GM23338 (cell line): ENCODE measurements at regions not wholly inside any gene's neighbourhood (a gene's known extent, or its start where the extent isn't known, plus 50 kb on each side); places are given as distances from the start of the nearest gene placed in this dataset.

Experiments
- ATAC-seq: fragments of 200-7000 bp; cut with Tn5 transposase; 3 replicates; pipeline ENCODE4 v1.9.1; 2020
- DNase-seq: peaks from one replicate; pipeline ENCODE4 v3.0.0-alpha.2; 2015; ENCODE audit warnings: low spot score
- H2AFZ ChIP-seq: fragments of 200-600 bp; sonication (generic); 2 replicates; pipeline ENCODE4 v1.8.0; 2016; ENCODE audit warnings: antibody characterized with exemption, mild to moderate bottlenecking, moderate library complexity
- H3F3A ChIP-seq: fragments of 200-600 bp; sonication (generic); replicated peaks from 2 replicates; pipeline ENCODE4 v1.8.0; 2017; ENCODE audit warnings: antibody characterized with exemption, mixed run types, low read depth
- H3K27ac ChIP-seq: fragments of 200-600 bp; sonication (generic); 2 replicates; pipeline ENCODE4 v1.6.1; 2016; ENCODE audit warnings: low read depth
- H3K27me3 ChIP-seq: fragments of 200-600 bp; sonication (generic); 2 replicates; pipeline ENCODE4 v1.8.0; 2016; ENCODE audit warnings: mild to moderate bottlenecking, mixed run types, moderate library complexity; ENCODE audit not compliant: insufficient read depth
- H3K36me3 ChIP-seq: fragments of 200-600 bp; sonication (generic); 2 replicates; pipeline ENCODE4 v1.8.0; 2016; ENCODE audit warnings: mild to moderate bottlenecking; ENCODE audit not compliant: insufficient read depth
- H3K4me1 ChIP-seq: fragments of 200-600 bp; sonication (generic); 2 replicates; pipeline ENCODE4 v1.8.0; 2016; ENCODE audit warnings: mild to moderate bottlenecking, moderate library complexity; ENCODE audit not compliant: insufficient read depth
- H3K4me2 ChIP-seq: fragments of 200-600 bp; sonication (generic); 2 replicates; pipeline ENCODE4 v1.7.1; 2017; ENCODE audit warnings: mixed run types
- H3K4me3 ChIP-seq: fragments of 200-600 bp; sonication (generic); 2 replicates; pipeline ENCODE4 v1.6.1; 2016; ENCODE audit warnings: mixed run types
- H3K79me2 ChIP-seq: fragments of 200-600 bp; sonication (generic); replicated peaks from 2 replicates; pipeline ENCODE4 v1.8.0; 2017; ENCODE audit warnings: mild to moderate bottlenecking; ENCODE audit not compliant: insufficient read depth
- H3K9me2 ChIP-seq: fragments of 200-600 bp; sonication (generic); 2 replicates; pipeline ENCODE4 v1.8.0; 2017; ENCODE audit not compliant: insufficient read depth
- H4K20me1 ChIP-seq: fragments of 200-600 bp; sonication (generic); replicated peaks from 2 replicates; pipeline ENCODE4 v1.8.0; 2017; ENCODE audit warnings: mild to moderate bottlenecking; ENCODE audit not compliant: insufficient read depth
- H3K27ac Mint-ChIP-seq: 2 replicates; pipeline ENCODE4 v1.8.0; 2020; ENCODE audit warnings: inconsistent platforms, mild to moderate bottlenecking, moderate library complexity, mixed read lengths
- H3K27me3 Mint-ChIP-seq: 3 replicates; pipeline ENCODE4 v1.8.0; 2022; ENCODE audit warnings: low read depth, mild to moderate bottlenecking, moderate library complexity, mixed read lengths, inconsistent platforms; ENCODE audit not compliant: insufficient read depth, poor library complexity
- H3K36me3 Mint-ChIP-seq: 3 replicates; pipeline ENCODE4 v1.8.0; 2021; ENCODE audit warnings: low read depth, mild to moderate bottlenecking, inconsistent platforms, moderate library complexity, mixed read lengths
- H3K4me1 Mint-ChIP-seq: 3 replicates; pipeline ENCODE4 v1.8.0; 2020; ENCODE audit warnings: mild to moderate bottlenecking, inconsistent platforms, mixed read lengths
- H3K4me3 Mint-ChIP-seq: 3 replicates; pipeline ENCODE4 v1.8.0; 2021; ENCODE audit warnings: moderate library complexity, mild to moderate bottlenecking, inconsistent platforms, mixed read lengths
- H3K9me3 Mint-ChIP-seq: 3 replicates; pipeline ENCODE4 v1.8.0; 2020; ENCODE audit warnings: moderate library complexity, mild to moderate bottlenecking, inconsistent platforms, mixed read lengths
- CREB1 ChIP-seq: fragments of 250-450 bp; sonication (Bioruptor Pico); IDR thresholded peaks from 2 replicates; pipeline ENCODE4 v1.5.0; 2020; ENCODE audit warnings: low read depth, mild to moderate bottlenecking, moderate library complexity
- CTCF ChIP-seq, 2 experiments: fragments of 200-600 bp in 1 of 2; sonication (generic) in 1 of 2; conservative IDR thresholded peaks; 2 replicates each; pipeline versions ENCODE4 v1.5.1 to v1.6.1; 2016 to 2017; ENCODE audit warnings: antibody characterized with exemption in 2 of 2, low read depth in 2 of 2, mild to moderate bottlenecking in 2 of 2, moderate library complexity in 1 of 2
- EZH2 ChIP-seq: fragments of 200-600 bp; sonication (generic); IDR thresholded peaks from one replicate; pipeline ENCODE4 v1.8.0; 2017; ENCODE audit warnings: antibody characterized with exemption, mild to moderate bottlenecking, low read depth; ENCODE audit not compliant: unreplicated experiment
- EZH2phosphoT487 ChIP-seq: fragments of 200-600 bp; sonication (generic); IDR thresholded peaks from one replicate; pipeline ENCODE4 v1.8.1; 2018; ENCODE audit warnings: antibody characterized with exemption; ENCODE audit not compliant: unreplicated experiment
- JUNB ChIP-seq: IDR thresholded peaks from one replicate; pipeline ENCODE4 v1.6.1; 2016; ENCODE audit warnings: antibody characterized with exemption; ENCODE audit not compliant: unreplicated experiment
- NANOG ChIP-seq: IDR thresholded peaks from 2 replicates; pipeline ENCODE4 v1.6.1; 2016; ENCODE audit warnings: antibody characterized with exemption, borderline replicate concordance
- POLR2AphosphoS5 ChIP-seq: IDR thresholded peaks from 2 replicates; pipeline ENCODE4 v1.6.1; 2016; ENCODE audit warnings: antibody characterized with exemption, low read depth
- STAT1 ChIP-seq: IDR thresholded peaks from one replicate; pipeline ENCODE4 v1.6.1; 2016; ENCODE audit warnings: antibody characterized with exemption; ENCODE audit not compliant: unreplicated experiment
- ZNF114 ChIP-seq: fragments of 250-450 bp; sonication (Bioruptor Pico); IDR thresholded peaks from 2 replicates; pipeline ENCODE4 v1.5.0; 2020; ENCODE audit warnings: mild to moderate bottlenecking, moderate library complexity
- ZNF331 ChIP-seq: fragments of 250-450 bp; sonication (Bioruptor Pico); IDR thresholded peaks from 2 replicates; pipeline ENCODE4 v1.5.0; 2020; ENCODE audit warnings: low read depth, mild to moderate bottlenecking, moderate library complexity
- ZNF462 ChIP-seq: fragments of 250-450 bp; sonication (Bioruptor Pico); IDR thresholded peaks from 2 replicates; pipeline ENCODE4 v1.5.0; 2020; ENCODE audit warnings: mild to moderate bottlenecking, moderate library complexity

- H4K20me1 ChIP-seq: no peaks in the 10 kb centered on the region
- H3K4me2 ChIP-seq: no peak overlapping the region
- Mint-ChIP-seq H3K4me3 (no peak overlapping the region), H3K9me3 (peaks cover 100% of the 10 kb centered on the region), H3K27me3 (peaks cover 13% of the 10 kb centered on the region), H3K27ac (no peak overlapping the region), H3K4me1 (no peaks in the 10 kb centered on the region), H3K36me3 (peaks cover 63% of the 10 kb centered on the region)
- no peaks in the 10 kb centered on the region for H3K9me2 ChIP-seq
- no peaks in the 10 kb centered on the region for H3K27me3 ChIP-seq
- H3K4me3 ChIP-seq: no peak overlapping the region
- no peak overlapping the region for H3K27ac ChIP-seq
- TF ChIP-seq POLR2AphosphoS5 (no peak), ZNF462 (CRISPR knock-in tag) (no peak), JUNB (no peak), ZNF114 (CRISPR knock-in tag) (no peak), EZH2phosphoT487 (no peak), STAT1 (no peak), CREB1 (CRISPR knock-in tag) (no peak)
- H3K79me2 ChIP-seq: no peaks in the 10 kb centered on the region
- no peaks in the 10 kb centered on the region for H3F3A ChIP-seq
- no peaks in the 10 kb centered on the region for H3K36me3 ChIP-seq
- no peaks in the 10 kb centered on the region for H3K4me1 ChIP-seq
- no peak overlapping the region for H2AFZ ChIP-seq
- ATAC-seq: no peak
- DNase-seq: no peak
Measured at GRCh38 chr16:35690413-35690812, 2231.0 kb downstream of the TP53TG3F start.

- H3K27ac Mint-ChIP-seq: no peak overlapping the region
- H3K36me3 Mint-ChIP-seq: peaks cover 59% of the 10 kb centered on the region
Measured at GRCh38 chr16:35691057-35691456, 2231.6 kb downstream of the TP53TG3F start.

More at GRCh38 chr16:35691057-35691456, 2231.6 kb downstream of the TP53TG3F start:
- H3F3A ChIP-seq: no peaks in the 10 kb centered on the region
- H3K4me3 ChIP-seq: no peak overlapping the region
- Mint-ChIP-seq H3K9me3 (peaks cover 100% of the 10 kb centered on the region), H3K4me3 (no peak overlapping the region), H3K4me1 (no peaks in the 10 kb centered on the region), H3K27me3 (peaks cover 13% of the 10 kb centered on the region)
- DNase-seq (no peak), ATAC-seq (no peak)
- H3K4me2 ChIP-seq: no peak overlapping the region
- H4K20me1 ChIP-seq: no peaks in the 10 kb centered on the region
- no peaks in the 10 kb centered on the region for H3K9me2 ChIP-seq
- H3K36me3 ChIP-seq: no peaks in the 10 kb centered on the region; the same call in 1 of the 2 replicates
- H3K27ac ChIP-seq: no peak overlapping the region
- no peaks in the 10 kb centered on the region for H3K27me3 ChIP-seq
- no peak overlapping the region for H2AFZ ChIP-seq
- H3K4me1 ChIP-seq: no peaks in the 10 kb centered on the region
- TF ChIP-seq NANOG: no peak
- no peak for TF ChIP-seq ZNF331
- TF ChIP-seq POLR2AphosphoS5: no peak
- TF ChIP-seq EZH2: no peak
- no peak for TF ChIP-seq CTCF (conservative IDR thresholded peaks at IDR 0.05; ENCODE audit: low read depth in 2 of 2)
- no peak for TF ChIP-seq ZNF114 (CRISPR knock-in tag)
- no peaks in the 10 kb centered on the region for H3K79me2 ChIP-seq
